NCI-H187 (cell line): ENCODE measurements at regions not wholly inside any gene's neighbourhood (a gene's known extent, or its start where the extent isn't known, plus 50 kb on each side); places are given as distances from the start of the nearest gene placed in this dataset.

Source experiments
- DNase-seq, 2 experiments: peaks; one replicate each; lab custom pipeline; 2025; lab: John Stamatoyannopoulos, UW

GRCh38 chr3:72432246-72432645, 416.0 kb downstream of the SHQ1 start:
- no peak for DNase-seq

GRCh38 chr3:72429589-72430353, 418.5 kb downstream of the SHQ1 start:
- no peak for DNase-seq

- no peak for DNase-seq
Measured at GRCh38 chr3:72428803-72429202, 419.4 kb downstream of the SHQ1 start.

- no peak for DNase-seq
Measured at GRCh38 chr3:72427624-72428023, 420.6 kb downstream of the SHQ1 start.

- DNase-seq, result no peak
Measured at GRCh38 chr3:72426618-72427397, 421.4 kb downstream of the SHQ1 start.

- no peak for DNase-seq
Measured at GRCh38 chr3:72423643-72424042, 424.6 kb downstream of the SHQ1 start.

- DNase-seq, result no peak
Measured at GRCh38 chr3:72421786-72422185, 426.5 kb downstream of the SHQ1 start.

GRCh38 chr3:72421126-72421525, 427.1 kb downstream of the SHQ1 start:
- no peak for DNase-seq

GRCh38 chr3:72418856-72419255, 429.4 kb downstream of the SHQ1 start:
- DNase-seq, result no peak

- DNase-seq, result no peak
Measured at GRCh38 chr3:72418244-72418643, 430.0 kb downstream of the SHQ1 start.

GRCh38 chr3:72414481-72415016, 433.7 kb downstream of the SHQ1 start:
- no peak for DNase-seq

GRCh38 chr3:72413228-72413627, 435.0 kb downstream of the SHQ1 start:
- no peak for DNase-seq

- DNase-seq, result no peak
Measured at GRCh38 chr3:72412340-72412956, 435.8 kb downstream of the SHQ1 start.

- no peak for DNase-seq
Measured at GRCh38 chr3:72411843-72412242, 436.4 kb downstream of the SHQ1 start.

GRCh38 chr3:72411126-72411525, 437.1 kb downstream of the SHQ1 start:
- DNase-seq, result no peak

GRCh38 chr3:72408983-72409779, 439.1 kb downstream of the SHQ1 start:
- DNase-seq, result no peak

- DNase-seq, result no peak
Measured at GRCh38 chr3:72407766-72408165, 440.5 kb downstream of the SHQ1 start.

- no peak for DNase-seq
Measured at GRCh38 chr3:72405943-72406566, 442.2 kb downstream of the SHQ1 start.

- no peak for DNase-seq
Measured at GRCh38 chr3:72401005-72401545, 447.2 kb downstream of the SHQ1 start.

GRCh38 chr3:72398781-72399180, 449.5 kb downstream of the SHQ1 start:
- DNase-seq, result no peak

GRCh38 chr3:72397586-72397985, 450.7 kb downstream of the SHQ1 start:
- no peak for DNase-seq
